ENCODE measurements at regions not wholly inside any gene's neighbourhood (a gene's known extent, or its start where the extent isn't known, plus 50 kb on each side); places are given as distances from the start of the nearest gene placed in this dataset.

GRCh38 chr20:52921340-52921739 is 50.8 kb upstream of the TSHZ2 start:
- DNase-seq (ENCODE audit: extremely low read depth in 1 of 2, low read depth in 1 of 2): no peak

DNA sequence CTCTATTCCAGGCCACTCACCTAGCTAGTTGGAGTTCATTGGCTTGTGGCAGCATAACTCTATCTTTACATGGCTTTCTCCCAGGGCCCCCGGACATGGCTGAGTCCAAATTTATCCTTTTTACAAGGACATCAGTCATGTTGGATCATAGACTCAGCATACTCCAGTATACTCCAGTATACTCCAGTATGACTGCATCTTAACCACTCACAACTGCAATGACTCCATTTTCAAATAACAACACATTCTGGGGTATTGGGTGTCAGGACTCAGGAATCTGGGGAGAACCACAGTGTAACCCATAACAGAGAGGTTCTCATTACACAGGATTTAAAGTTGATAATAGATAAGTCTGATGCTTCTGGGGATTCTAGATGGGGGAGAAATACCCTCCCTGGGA is 53.8 kb upstream of the TSHZ2 start:
- no peak for DNase-seq (ENCODE audit: extremely low read depth in 1 of 2, low read depth in 1 of 2)

DNA sequence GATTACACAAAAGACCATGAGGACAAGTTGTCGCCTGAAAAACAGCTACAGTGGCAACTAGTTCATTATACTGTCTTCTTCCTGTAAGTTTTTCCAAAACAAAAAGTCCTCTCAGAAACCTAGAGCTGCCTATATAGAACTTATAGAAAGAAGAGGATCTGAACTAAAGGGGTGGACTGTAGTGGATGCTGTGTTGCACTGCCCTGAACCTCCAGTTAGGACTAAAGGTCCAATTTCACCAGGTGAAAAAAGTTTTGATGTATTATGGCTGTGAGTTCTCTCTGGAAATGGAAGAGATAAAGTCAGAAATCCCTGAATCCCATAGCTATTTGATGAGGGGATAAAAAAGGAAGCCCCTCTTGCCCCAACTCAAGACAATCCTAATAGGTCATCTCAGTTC is 56.6 kb upstream of the TSHZ2 start:
- DNase-seq (ENCODE audit: extremely low read depth in 1 of 2, low read depth in 1 of 2): no peak

DNA sequence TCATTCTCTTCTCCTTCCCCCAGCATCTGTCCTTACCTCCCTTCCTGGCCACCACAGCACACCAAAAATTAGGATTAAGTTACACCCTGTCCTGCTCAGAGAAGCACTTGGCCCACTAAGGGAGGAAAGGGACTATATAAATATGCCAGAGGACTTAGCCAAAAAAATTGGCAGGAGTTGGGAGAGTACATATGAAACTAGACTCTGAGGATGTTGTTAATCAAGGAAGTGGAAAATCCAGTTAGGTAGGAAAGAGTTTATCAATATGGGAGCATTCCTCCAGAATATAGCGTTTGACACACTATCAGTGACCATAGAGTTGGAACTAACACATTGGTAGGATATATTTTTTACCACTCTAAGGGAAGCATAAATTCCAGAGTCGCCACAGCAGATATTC is 57.3 kb upstream of the TSHZ2 start:
- no peak for DNase-seq (ENCODE audit: extremely low read depth in 1 of 2, low read depth in 1 of 2)

DNA sequence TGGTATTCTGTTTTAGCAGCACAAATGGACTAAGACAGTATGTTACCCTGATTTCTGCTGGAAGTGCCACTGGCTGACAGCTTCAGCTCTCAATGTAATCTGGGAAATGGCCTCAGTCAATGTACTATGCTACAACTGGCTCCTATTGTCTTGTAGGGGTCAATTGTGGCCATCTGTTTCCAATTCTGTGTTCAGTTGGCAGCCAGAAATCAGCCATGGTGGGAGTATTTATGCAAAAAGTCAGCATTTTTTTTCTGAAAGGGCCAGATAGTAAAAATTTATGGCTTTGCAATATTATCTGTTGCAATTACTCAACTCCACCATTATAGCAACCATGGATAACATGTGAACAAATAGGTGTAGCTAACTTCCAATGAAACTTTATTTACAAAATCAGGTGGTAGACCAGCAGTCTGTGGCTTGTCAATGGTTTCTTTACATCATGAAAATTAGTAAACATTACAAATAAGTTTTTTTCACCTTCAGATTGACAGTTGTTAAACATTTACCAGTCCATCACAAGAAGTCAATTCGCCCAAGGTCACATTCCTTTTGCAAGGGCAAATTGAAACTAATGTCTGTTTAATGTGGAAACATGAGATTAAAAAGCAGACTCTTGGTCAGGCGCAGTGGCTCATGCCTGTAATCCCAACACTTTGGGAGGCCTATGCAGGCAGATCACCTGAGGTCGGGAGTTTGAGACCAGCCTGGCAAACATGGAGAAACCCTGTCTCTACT is 58.3 kb upstream of the TSHZ2 start:
- DNase-seq (ENCODE audit: extremely low read depth in 1 of 2, low read depth in 1 of 2): no peak

DNA sequence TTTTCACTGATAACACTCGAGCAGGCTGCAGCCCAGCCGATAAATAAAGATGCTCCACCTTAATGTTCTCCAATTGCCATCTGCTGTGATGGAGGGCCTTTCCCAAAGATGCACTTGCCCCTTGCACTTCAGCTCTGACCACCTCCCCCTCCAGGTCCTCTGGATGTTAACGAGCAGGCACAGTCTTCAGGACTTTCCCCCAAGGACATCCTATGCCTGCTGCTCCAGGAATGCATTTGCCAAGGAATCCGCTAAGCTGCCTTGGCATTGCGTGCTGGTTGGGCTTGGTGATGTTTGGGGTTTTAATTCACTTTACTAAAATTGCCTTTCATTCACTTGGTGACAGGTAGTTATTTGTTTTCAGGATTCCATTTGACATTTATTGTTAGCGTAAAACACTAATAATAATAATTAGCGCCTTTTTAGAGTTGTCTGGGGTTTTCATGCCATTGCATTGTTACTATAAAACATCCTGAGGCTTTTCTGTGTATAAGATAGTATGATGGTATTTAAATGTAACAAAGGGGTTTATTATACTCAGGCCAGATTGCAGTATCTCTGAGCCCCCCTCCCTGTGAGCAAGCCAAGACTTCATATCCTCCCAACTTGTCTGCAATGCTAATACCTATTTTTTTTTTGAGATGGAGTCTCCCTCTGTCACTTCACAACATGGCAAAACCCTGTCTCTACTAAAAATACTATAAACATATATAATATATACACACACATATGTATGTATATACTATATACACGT is 66.7 kb upstream of the TSHZ2 start:
- DNase-seq (ENCODE audit: extremely low read depth in 1 of 2, low read depth in 1 of 2): no peak

- DNase-seq (ENCODE audit: extremely low read depth in 1 of 2, low read depth in 1 of 2): no peak
Observed at GRCh38 chr20:52904837-52905236, 67.3 kb upstream of the TSHZ2 start.

DNA sequence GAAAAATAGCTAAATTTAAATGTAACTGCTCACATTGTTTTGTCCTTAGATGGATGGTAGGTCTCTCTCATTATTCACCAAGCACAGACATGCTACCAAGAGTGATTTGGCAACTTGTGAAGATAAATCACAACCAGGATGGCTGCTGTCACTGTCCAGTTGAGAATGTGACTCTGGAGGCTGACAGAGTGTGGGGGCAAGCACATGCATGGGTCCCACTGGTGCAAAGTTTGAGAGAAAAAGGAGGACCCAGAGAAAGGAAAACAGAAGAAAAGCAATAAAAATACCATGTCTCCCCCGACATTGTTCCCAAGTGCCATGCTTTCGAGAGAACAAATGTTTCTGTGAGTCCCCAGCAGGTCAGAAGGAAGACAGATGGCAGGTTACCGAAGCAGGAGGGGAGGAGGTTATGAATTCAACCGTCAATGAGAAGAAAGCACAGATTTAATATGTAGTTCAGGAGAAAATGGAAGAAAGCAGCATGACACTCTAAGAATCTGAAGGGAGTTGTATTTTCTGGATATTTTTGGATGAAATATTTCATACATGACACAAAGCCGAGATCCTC is 73.0 kb upstream of the TSHZ2 start:
- no peak for DNase-seq (ENCODE audit: extremely low read depth in 1 of 2, low read depth in 1 of 2)

GRCh38 chr20:52896348-52896747 is 75.8 kb upstream of the TSHZ2 start:
- no peak for DNase-seq (ENCODE audit: extremely low read depth in 1 of 2, low read depth in 1 of 2)

DNA sequence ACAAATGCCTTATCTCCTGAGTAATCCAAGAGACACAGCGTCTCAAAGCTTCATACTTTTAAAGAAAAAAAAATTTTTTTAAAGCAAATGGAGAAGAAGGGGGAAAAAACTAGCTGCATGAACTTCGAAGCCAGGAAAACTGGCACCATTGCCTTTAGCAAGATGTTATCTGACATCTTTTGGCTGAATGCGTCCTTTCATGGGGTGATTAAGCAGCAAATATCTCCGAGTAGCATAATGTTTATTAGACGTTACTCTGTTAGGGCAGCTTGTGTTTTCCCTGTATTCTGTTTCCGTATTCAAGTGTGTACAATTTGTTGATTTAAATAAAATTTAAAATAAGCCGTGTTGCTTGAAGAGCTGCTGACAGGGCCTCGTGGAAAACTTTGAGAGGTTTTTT is 76.5 kb upstream of the TSHZ2 start:
- DNase-seq (ENCODE audit: extremely low read depth in 1 of 2, low read depth in 1 of 2): no peak

DNA sequence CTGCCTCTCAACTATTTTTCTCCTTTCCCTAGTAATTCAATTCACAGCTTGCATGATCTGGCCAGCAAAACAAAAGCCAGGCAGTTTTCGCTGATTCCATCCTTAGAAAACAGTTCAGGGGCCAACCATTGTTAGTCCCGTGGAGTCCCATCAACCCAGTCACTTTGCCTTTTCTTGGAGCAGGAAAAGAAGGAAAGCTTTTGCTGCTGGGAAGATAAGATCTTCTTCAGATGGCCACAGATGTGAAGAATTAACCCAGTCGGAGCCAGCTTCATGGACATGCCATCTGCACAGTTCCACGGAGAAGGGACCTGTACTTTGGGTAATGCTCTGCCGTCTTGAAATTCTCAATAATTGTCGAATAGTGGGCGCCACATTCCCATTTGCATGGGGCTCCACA is 76.9 kb upstream of the TSHZ2 start:
- DNase-seq (ENCODE audit: extremely low read depth in 1 of 2, low read depth in 1 of 2): no peak

DNA sequence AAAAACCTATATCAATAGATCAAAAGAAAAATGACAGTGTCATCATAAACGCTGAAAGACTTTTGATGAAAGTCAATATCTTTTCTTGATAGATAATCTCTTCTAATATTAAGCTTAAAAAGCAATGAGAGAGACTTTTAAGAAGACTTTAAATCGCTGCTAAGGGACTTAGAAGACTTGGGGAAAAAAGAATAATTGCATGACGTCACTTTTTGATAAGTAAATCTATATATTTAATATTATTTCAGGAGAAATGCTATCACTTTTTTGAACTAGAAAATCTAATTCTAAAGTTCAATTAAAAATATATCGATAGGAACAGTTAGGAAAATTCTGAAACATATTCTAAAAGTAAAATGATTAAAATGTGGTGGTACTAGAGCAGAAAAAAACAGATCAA is 78.7 kb upstream of the TSHZ2 start:
- DNase-seq (ENCODE audit: extremely low read depth in 1 of 2, low read depth in 1 of 2): no peak

DNA sequence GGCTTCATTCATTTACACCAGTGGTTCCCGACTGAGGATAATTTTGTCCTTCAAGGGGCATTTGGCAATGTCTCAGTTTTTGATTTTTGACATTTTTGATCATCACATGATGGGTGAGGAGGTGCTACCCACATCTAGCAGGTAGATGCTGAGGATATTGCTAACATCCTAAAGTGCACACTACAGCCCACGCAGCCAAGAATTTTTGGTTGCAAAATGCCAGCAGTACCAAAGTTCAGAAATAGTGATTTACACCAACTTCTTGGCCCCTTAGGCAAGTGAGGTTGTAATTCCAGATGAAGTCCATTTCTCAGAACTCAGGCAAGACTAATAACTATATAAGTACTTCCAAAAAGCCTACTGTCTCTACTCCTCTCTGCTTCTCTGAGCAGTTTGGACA is 80.1 kb upstream of the TSHZ2 start:
- DNase-seq (ENCODE audit: extremely low read depth in 1 of 2, low read depth in 1 of 2): no peak

GRCh38 chr20:52890130-52890529 is 82.0 kb upstream of the TSHZ2 start:
- no peak for DNase-seq (ENCODE audit: extremely low read depth in 1 of 2, low read depth in 1 of 2)

DNA sequence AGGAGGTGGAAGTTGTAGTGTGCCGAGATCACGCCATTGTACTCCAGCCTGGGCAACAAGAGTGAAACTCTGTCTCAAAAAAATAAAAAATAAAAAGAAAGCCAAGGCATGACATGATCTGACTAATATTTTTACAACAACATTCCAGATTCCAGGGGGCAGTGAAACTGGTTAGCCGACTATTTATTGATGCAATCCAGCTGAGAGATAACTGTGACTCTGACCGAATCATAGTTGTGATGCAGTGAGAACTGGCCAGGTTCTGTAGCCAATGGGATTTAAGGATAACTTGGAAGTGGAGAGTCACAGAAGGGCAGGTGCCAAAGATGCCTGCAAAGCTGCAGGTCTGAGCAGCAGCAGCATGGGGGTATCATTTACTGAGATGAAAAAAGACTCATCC is 82.9 kb upstream of the TSHZ2 start:
- no peak for DNase-seq (ENCODE audit: extremely low read depth in 1 of 2, low read depth in 1 of 2)

DNA sequence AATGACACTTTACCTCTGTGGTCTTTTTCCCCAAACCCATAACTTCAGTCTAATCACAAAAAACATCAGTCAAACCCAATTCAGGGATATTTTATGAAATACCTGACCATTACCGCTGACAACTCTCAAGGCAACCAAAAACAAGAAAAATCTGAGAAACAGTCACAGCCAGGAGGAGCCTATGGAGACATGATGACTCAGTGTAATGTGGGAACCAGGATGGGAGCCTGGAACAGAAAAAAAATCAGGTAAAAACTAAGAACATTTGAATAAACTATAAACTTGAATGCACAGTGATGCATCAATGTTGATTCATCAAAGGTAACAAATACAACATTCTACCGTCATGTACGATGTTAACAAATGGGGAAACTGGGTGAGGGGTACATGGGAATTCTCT is 84.1 kb upstream of the TSHZ2 start:
- no peak for DNase-seq (ENCODE audit: extremely low read depth in 1 of 2, low read depth in 1 of 2)

- no peak for DNase-seq (ENCODE audit: extremely low read depth in 1 of 2, low read depth in 1 of 2)
Observed at GRCh38 chr20:52880997-52881396, 91.2 kb upstream of the TSHZ2 start.

- no peak for DNase-seq (ENCODE audit: extremely low read depth in 1 of 2, low read depth in 1 of 2)
Observed at GRCh38 chr20:52880259-52880658, 91.9 kb upstream of the TSHZ2 start.

DNA sequence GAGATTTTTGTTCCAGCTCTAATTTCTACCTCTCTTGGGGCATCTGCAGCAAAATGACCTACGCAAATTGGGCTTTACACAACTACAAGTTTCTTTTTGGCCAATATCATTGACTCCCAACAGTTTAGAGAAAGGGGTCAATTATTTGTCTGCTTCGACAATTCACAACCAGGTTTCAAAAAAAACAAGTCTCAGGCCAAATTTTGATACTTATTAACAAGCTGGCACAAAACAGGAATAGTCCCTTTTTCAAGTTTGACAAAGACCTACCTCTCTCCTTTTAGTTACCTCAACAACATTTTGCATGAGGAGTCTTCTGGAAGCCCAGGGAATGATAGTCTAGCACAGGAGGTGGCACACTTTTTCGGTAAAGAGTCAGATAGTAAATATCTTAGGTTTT is 97.9 kb upstream of the TSHZ2 start:
- DNase-seq (ENCODE audit: extremely low read depth in 1 of 2, low read depth in 1 of 2): no peak

- no peak for DNase-seq (ENCODE audit: extremely low read depth in 1 of 2, low read depth in 1 of 2)
Observed at GRCh38 chr20:52869698-52870501, 102.3 kb upstream of the TSHZ2 start.

DNA sequence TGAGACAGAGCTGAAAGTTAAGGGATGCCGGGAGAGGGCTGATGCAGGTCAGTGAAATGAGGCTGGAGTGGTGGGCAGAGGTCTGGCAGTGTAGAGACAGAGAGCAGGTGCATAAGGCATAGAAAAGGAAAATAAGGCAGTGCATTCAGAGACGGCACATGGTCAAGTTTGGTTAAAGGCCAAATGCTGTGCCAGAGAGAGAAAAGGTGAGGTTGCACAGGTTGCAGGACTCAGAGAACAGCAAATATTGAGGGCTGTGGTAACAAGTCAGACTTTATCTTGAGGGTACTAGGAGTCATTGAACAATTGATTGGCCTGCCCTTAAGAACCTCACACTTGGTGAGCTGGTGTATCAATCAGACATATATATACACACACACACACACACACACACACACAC is 102.9 kb upstream of the TSHZ2 start:
- DNase-seq (ENCODE audit: extremely low read depth in 1 of 2, low read depth in 1 of 2): no peak

- DNase-seq (ENCODE audit: extremely low read depth in 1 of 2, low read depth in 1 of 2): no peak
Observed at GRCh38 chr20:52867305-52867704, 104.9 kb upstream of the TSHZ2 start.
